Transverse colon (tissue), 4 donors: ENCODE measurements at regions not wholly inside any gene's neighbourhood (a gene's known extent, or its start where the extent isn't known, plus 50 kb on each side); places are given as distances from the start of the nearest gene placed in this dataset.

Source experiments
- DNase-seq: peaks from one replicate; pipeline ENCODE4 v3.0.0-alpha.2; 2019
- H3K27ac ChIP-seq, 4 donors: fragments of 200-600 bp; sonication (generic); 2 replicates each; pipeline ENCODE4 v1.5.1; 2016 to 2018; ENCODE audit warnings: inconsistent platforms in 4 of 4
- H3K27me3 ChIP-seq: fragments of 200-600 bp; sonication (generic); 2 replicates; pipeline ENCODE4 v1.5.1; 2017; ENCODE audit warnings: inconsistent platforms
- H3K36me3 ChIP-seq, 4 donors: fragments of 200-600 bp; sonication (generic); 2 replicates each; pipeline ENCODE4 v1.5.1; 2017 to 2019; ENCODE audit warnings: inconsistent platforms in 4 of 4
- H3K4me1 ChIP-seq, 4 donors: fragments of 200-600 bp; sonication (generic); 2 replicates each; pipeline ENCODE4 v1.5.1; 2017 to 2020; ENCODE audit warnings: inconsistent platforms in 4 of 4
- H3K4me3 ChIP-seq, 4 donors: fragments of 200-600 bp; sonication (generic); 1 replicate in 1 of 4; 2 replicates in 3 of 4; pipeline versions ENCODE4 v1.5.1 to v1.6.1; 2017 to 2019; ENCODE audit warnings: inconsistent platforms in 4 of 4
- H3K9me3 ChIP-seq, 2 donors: fragments of 200-600 bp; sonication (generic); 2 replicates each; pipeline ENCODE4 v1.5.1; 2017 to 2019; ENCODE audit warnings: inconsistent platforms in 2 of 2
- EP300 ChIP-seq: sonication (generic); formaldehyde crosslinking; IDR thresholded peaks from one replicate; pipeline ENCODE4 v1.6.1; 2017; ENCODE audit warnings: antibody characterized with exemption, low read depth
- POLR2A ChIP-seq: fragments of 450-650 bp; IDR thresholded peaks from one replicate; pipeline ENCODE4 v1.6.1; 2016; ENCODE audit warnings: antibody characterized with exemption, mild to moderate bottlenecking, moderate library complexity
- POLR2AphosphoS5 ChIP-seq, 3 donors: sonication (generic); formaldehyde crosslinking; IDR thresholded peaks; one replicate each; pipeline ENCODE4 v1.6.1; 2016; ENCODE audit warnings: antibody characterized with exemption in 3 of 3
- WGBS, 2 donors: methylation state at CpG; one replicate each; pipeline ENCODE4 v1.1.5; 2018; ENCODE audit warnings: low coverage in 1 of 2; 5-methylcytosine and 5-hydroxymethylcytosine counted together
- in situ Hi-C, 4 donors: fragments of 200-750 bp; cut with MboI; loops; one replicate each; pipeline versions ENCODE4 v1.15.0 to v1.15.1; 2017; ENCODE audit warnings: low sequenced_read_pairs in 3 of 4, low pct_ligation_motif_present in 1 of 4, low pct_unique_long_range_greater_than_20kb in 1 of 4
- intact Hi-C: fragments of 100-400 bp; cut with DNase I; formaldehyde crosslinking; loops from one replicate; pipeline ENCODE4 v1.15.1; 2023; ENCODE audit warnings: low total_unique reads
- TF ChIP-seq, protein P1 (sequence below), 5 experiments: fragments of 200-600 bp in 3 of 5; fragments of 450-650 bp in 2 of 5; sonication (generic) in 3 of 5; IDR thresholded peaks; 1 replicate in 2 of 5; 2 replicates in 3 of 5; pipeline ENCODE4 v1.5.1; 2016 to 2017; ENCODE audit warnings: antibody characterized with exemption in 5 of 5, inconsistent platforms in 3 of 5, mild to moderate bottlenecking in 2 of 5, moderate library complexity in 1 of 5

DNA sequence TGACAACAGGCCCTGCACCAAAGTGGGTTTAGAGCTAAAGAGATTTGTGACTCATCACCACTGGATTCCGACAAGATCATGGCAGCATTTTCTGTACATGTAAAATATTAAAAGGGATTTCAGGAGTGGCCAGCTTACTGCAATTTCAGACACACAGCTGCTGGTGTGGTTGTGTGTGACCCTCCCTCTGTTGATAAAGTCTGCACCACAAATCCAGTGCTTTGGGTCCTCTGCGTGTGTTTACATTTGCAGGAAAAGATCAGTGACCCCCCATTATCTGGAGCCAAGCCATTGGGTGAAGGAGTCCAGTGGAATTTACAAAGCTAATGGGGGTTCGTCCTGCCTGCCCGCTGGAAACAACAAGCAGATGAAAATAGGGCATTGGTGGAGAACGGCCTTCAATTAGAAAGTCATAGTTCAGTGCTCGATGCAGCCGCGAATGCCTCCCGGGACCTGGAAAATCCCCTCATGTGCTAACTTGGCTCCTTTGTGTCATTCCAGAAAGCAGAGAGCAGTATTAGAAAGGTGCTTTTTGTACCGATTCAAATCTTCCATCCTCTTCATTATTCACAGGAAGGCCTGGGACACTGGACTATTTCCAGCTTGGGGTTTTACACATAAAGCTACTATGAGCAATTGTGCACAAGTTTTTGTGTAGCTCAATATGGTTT, 188.5 kb upstream of the TMEM132C start:
- no peaks in the 10 kb centered on the region for H3K9me3 ChIP-seq
- no peaks in the 10 kb centered on the region for H3K27me3 ChIP-seq
- H3K4me3 ChIP-seq, result no peak overlapping the region
- no peak for DNase-seq
- no peak overlapping the region for H3K27ac ChIP-seq
- 58 to 69% methylated on average over 6 to 10 of the region's 10 CpGs for WGBS, 2 donors
- intact Hi-C loops, result loop anchor here (10.0 kb wide), 1 partner anchor 1544 kb away; no protein-coding TSS in a partner anchor
- no peak for TF ChIP-seq POLR2A
- TF ChIP-seq POLR2AphosphoS5 (IDR thresholded peaks at IDR 0.05), result no peak
- TF ChIP-seq, protein P1, sequence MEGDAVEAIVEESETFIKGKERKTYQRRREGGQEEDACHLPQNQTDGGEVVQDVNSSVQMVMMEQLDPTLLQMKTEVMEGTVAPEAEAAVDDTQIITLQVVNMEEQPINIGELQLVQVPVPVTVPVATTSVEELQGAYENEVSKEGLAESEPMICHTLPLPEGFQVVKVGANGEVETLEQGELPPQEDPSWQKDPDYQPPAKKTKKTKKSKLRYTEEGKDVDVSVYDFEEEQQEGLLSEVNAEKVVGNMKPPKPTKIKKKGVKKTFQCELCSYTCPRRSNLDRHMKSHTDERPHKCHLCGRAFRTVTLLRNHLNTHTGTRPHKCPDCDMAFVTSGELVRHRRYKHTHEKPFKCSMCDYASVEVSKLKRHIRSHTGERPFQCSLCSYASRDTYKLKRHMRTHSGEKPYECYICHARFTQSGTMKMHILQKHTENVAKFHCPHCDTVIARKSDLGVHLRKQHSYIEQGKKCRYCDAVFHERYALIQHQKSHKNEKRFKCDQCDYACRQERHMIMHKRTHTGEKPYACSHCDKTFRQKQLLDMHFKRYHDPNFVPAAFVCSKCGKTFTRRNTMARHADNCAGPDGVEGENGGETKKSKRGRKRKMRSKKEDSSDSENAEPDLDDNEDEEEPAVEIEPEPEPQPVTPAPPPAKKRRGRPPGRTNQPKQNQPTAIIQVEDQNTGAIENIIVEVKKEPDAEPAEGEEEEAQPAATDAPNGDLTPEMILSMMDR (IDR thresholded peaks at IDR 0.05), result no peak
- no peak for TF ChIP-seq EP300
- H3K4me1 ChIP-seq, result no peaks in the 10 kb centered on the region
- no peaks in the 10 kb centered on the region for H3K36me3 ChIP-seq
- in situ Hi-C loops, result no loop called here

DNA sequence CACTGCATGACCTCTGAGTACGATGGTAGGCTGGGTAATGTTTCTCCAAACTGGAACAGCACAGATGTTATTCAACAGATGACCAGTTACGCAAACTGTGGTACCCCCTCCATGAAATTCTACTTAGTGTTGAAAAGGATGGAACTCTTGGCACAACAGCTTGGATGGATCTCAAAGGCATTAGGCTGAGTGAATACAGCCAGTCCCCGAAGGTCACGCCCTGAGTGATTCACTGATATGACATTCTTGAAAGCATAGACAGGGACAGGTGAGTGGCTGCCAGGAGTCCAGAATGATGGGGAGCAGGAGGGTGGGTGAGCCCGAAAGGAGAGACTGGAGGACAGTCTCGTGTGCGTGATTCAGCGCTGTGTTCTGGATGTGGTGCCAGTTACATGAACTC, 187.5 kb upstream of the TMEM132C start:
- intact Hi-C loops (loop anchor here (10.0 kb wide), 1 partner anchor 1545 kb away; no protein-coding TSS in a partner anchor), in situ Hi-C loops (no loop called here)
- DNase-seq, result no peak
- 60 to 80% methylated on average over 5 to 8 of the region's 8 CpGs for WGBS, 2 donors
- H3K36me3 ChIP-seq, result no peaks in the 10 kb centered on the region
- H3K4me3 ChIP-seq, result no peak overlapping the region
- H3K27ac ChIP-seq, result no peak overlapping the region
- H3K27me3 ChIP-seq, result no peaks in the 10 kb centered on the region
- no peaks in the 10 kb centered on the region for H3K9me3 ChIP-seq
- TF ChIP-seq, protein P1 (IDR thresholded peaks at IDR 0.05), result no peak
- TF ChIP-seq EP300, result no peak
- no peak for TF ChIP-seq POLR2AphosphoS5 (IDR thresholded peaks at IDR 0.05)
- TF ChIP-seq POLR2A, result no peak
- no peaks in the 10 kb centered on the region for H3K4me1 ChIP-seq

DNA sequence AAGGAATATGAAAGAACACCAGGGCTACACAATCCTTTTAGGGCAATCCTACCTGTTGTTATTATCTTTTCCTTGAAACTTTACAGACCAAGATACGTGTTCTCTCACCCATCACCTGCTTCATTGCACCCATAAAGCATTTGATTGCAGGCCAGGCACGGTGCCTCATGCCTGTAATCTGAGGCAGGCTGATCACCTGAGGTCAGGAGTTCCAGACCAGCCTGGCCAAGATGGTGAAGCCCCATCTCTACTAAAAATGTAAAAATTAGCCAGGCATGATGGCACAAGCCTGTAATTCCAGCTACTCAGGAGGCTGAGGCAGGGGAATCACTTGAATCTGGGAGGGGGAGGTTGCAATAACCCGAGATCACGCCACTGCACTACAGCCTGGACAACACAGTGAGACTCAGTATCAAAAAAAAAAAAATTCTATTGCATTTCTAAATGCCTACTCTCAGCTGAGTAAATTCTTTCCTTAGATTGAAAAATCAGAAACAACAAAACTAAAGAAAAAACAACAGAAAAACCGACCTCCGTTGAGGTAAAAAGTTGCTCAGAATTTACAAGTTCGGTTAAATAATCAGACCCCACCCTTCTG, 183.7 kb upstream of the TMEM132C start:
- no peaks in the 10 kb centered on the region for H3K9me3 ChIP-seq
- 76 to 78% methylated on average over 6 to 7 of the region's 7 CpGs for WGBS, 2 donors
- no peaks in the 10 kb centered on the region for H3K27me3 ChIP-seq
- H3K4me1 ChIP-seq, result no peaks in the 10 kb centered on the region
- intact Hi-C loops, result no loop called here
- H3K27ac ChIP-seq, result no peak overlapping the region
- in situ Hi-C loops, result no loop called here
- no peak for TF ChIP-seq EP300
- TF ChIP-seq, protein P1 (IDR thresholded peaks at IDR 0.05), result no peak
- TF ChIP-seq POLR2A, result no peak
- TF ChIP-seq POLR2AphosphoS5 (IDR thresholded peaks at IDR 0.05), result no peak
- no peak overlapping the region for H3K4me3 ChIP-seq
- H3K36me3 ChIP-seq, result no peaks in the 10 kb centered on the region
- DNase-seq, result no peak

DNA sequence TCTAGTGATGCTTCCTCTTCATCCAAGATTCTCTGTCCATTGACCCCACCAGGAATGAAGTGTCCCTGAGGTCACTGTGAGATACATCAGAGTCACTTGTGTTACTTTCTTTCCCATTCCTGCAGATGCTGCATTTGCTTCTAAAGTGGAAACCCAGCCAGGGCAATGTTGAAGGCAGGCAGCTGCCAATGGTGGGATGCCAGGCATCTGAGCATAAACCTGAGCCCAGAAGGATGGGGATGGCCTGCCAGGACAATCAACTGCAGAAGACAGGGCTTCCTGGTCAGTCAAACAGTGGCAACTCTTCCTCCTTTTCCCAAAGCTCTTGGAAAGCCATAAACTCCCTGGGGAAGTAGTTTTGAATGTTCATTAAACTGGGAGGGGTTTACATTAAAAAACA, 178.0 kb upstream of the TMEM132C start:
- Histone ChIP-seq H3K4me3 (no peak overlapping the region), H3K36me3 (no peaks in the 10 kb centered on the region), H3K27ac (no peak overlapping the region), H3K27me3 (no peaks in the 10 kb centered on the region), H3K4me1 (no peaks in the 10 kb centered on the region), H3K9me3 (no peaks in the 10 kb centered on the region)
- TF ChIP-seq POLR2A (no peak), POLR2AphosphoS5 (IDR thresholded peaks at IDR 0.05) (no peak), EP300 (no peak)
- TF ChIP-seq, protein P1 (IDR thresholded peaks at IDR 0.05), result no peak
- DNase-seq, result no peak
- intact Hi-C loops (no loop called here), in situ Hi-C loops (no loop called here)
